NCI-H2081 (cell line): ENCODE measurements at regions not wholly inside any gene's neighbourhood (a gene's known extent, or its start where the extent isn't known, plus 50 kb on each side); places are given as distances from the start of the nearest gene placed in this dataset.

ENCODE experiments used
- DNase-seq, 2 experiments: peaks; one replicate each; lab custom pipeline; 2025; lab: John Stamatoyannopoulos, UW

DNA sequence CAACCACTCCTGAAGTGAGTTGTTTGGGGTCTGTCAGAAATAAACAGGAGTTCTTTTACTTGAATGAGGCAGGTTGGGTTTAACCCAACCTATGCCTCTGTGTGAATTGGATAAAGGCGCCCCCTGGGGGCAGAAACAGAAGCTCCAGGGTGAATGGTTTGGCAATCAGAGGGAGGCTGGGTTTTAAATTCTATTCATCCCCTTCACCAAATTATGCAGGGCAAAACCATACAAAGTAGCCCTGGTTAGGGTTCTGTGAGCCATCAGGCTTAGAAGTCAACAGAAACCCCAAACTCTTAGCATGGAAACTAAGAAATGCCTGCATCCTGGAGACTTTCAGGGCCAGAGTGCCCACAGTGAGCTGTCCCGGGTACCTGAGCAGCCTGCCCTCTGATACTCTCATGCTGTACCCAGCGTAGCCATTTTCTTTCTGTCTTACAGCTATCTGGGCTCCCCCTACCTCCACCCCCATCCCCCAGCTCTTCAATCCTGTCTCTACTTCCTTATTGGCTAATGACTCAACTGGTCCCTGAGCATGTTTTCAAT is 241.5 kb downstream of the ICOS start:
- no peak for DNase-seq

GRCh38 chr2:204180649-204181048 is 244.1 kb downstream of the ICOS start:
- no peak for DNase-seq

- no peak for DNase-seq
Measured at GRCh38 chr2:204183608-204184007, 247.0 kb downstream of the ICOS start.

- no peak for DNase-seq
Measured at GRCh38 chr2:204184226-204184625, 247.7 kb downstream of the ICOS start.

- no peak for DNase-seq
Measured at GRCh38 chr2:204187229-204188083, 250.9 kb downstream of the ICOS start.

DNA sequence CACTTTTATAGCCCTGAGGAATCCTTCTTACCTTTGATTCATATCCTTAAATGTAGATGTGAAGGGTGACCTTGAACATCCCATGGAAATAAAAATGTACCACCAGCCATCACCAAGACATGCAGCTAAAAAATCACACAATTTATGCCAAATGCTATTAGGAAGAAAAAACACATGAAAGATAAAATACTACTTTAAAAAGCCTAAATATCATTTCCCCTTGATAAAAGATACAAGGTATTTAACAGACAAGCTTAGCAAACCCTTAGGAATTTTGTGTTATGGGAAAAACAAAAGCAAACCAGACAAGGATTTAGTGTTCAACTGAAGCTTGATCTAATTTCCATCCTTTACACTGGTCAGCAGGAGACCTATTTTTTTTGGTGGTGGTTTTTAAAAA is 255.0 kb downstream of the ICOS start:
- DNase-seq: no peak

- no peak for DNase-seq
Measured at GRCh38 chr2:204195498-204195897, 258.9 kb downstream of the ICOS start.

DNA sequence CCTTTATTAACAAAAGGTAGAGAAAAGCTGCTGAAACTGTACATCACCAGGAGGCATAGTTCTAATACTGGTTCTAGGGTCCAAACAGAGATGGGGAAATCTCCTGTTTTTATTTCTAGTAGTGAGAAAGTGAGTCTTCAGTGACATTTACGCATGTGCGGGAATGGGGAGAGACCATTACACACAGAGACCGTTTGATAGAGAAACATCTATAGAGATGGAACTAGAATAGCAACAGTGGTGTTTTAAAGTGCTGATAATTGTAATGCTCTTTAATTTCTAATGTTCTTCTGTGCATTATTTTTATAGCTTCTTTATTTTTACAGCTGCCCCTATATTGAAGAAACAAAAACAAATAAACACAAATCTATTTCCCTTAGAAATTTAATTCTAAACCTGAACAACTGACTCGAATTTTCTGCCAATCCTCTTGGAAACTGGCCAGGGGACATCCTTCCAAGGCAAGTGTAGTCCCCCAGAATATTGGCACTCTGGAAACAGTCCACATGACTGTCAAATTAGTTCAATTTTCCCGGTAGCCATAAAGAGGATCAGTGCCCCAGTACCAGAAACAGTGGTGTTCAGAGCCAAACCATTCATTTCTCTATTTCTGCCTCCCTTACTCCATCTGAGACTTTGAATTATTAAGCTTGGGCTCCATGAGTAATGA is 260.9 kb downstream of the ICOS start:
- DNase-seq: peak in 1 of 2 experiments; percentile 10

- DNase-seq: no peak
Measured at GRCh38 chr2:204199357-204199756, 262.8 kb downstream of the ICOS start.

DNA sequence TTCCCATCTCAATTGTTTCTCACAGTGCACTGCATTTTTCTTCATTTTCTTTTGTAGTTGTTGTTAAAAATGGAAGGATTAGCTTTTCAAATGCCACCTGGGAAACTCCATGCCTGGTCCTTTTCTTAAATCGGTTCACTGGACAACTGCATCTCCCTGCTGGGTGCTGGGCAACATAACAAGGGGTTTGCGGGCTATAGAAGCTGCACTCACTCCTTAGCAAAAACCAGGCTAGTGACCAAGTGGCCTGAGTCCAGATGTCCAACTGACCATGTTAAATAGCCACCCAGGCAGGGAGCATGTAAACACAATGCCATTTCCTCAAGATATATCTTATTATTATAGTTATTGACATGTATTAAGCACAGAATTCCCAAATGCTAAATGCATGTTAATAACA is 264.9 kb downstream of the ICOS start:
- no peak for DNase-seq

GRCh38 chr2:204202253-204202652 is 265.7 kb downstream of the ICOS start:
- DNase-seq: no peak

DNA sequence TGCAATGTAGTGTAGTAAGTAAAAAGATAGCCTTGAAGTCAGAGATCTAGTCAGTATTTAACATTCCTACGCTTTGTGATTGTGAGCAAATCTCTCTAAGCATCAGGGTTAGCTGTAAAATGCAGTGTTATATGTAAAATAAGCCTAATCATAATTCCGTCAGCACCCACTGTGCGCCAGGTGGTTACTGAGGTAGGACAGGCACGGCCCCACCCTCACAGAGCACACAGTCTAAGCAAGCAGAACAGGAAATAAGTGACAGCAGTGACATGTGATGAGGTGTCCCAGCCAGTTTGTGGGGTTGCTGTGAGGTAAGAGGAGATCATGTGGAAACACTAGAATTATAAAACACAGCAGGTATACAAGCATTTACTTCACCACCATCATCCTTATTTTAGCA is 267.1 kb downstream of the ICOS start:
- DNase-seq: no peak

- no peak for DNase-seq
Measured at GRCh38 chr2:204205082-204205481, 268.5 kb downstream of the ICOS start.

GRCh38 chr2:204205538-204205937 is 269.0 kb downstream of the ICOS start:
- DNase-seq: no peak

- no peak for DNase-seq
Measured at GRCh38 chr2:204207866-204208265, 271.3 kb downstream of the ICOS start.

GRCh38 chr2:204213588-204213987 is 277.0 kb downstream of the ICOS start:
- DNase-seq: no peak

DNA sequence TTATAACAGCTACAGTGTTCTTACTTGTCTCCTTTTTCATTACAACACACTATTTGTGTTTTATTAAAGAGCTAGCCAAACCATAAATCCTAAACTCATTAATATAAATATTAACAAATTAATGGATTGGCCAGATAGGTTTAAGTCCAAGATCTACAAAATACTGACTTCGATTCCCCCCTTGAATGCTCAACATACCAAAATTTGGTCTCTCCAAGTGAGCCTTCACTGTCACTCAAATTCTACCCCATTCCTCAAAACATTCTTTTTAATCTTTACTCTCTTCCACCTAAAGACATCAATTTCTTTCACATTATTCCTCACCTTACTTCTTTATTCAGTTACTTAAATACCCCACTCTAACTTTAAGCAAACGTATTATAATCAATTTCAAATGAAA is 281.5 kb downstream of the ICOS start:
- no peak for DNase-seq

- no peak for DNase-seq
Measured at GRCh38 chr2:204219196-204219595, 282.6 kb downstream of the ICOS start.

GRCh38 chr2:204220896-204221295 is 284.3 kb downstream of the ICOS start:
- no peak for DNase-seq

GRCh38 chr2:204223046-204223445 is 286.5 kb downstream of the ICOS start:
- no peak for DNase-seq

DNA sequence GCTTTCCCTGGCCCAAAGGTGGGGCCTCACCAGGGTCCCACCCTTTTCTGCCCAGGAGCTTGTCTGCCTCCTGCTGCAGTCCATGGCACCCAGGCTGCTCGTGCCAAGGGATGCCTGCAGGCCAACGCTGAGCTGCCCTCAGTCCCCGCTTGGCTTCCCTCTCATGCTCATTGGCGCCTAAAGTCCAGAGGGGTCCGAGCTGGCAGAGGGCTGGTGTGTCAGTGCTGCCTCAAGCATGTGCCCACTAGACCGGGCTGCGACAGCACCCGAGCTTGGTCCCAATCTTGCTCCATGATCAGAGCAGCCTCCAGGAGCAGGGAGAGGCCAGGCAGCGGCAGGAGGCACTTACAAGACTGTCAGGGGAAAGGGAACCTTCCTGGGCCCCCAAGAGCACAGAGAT is 287.0 kb downstream of the ICOS start:
- no peak for DNase-seq

DNA sequence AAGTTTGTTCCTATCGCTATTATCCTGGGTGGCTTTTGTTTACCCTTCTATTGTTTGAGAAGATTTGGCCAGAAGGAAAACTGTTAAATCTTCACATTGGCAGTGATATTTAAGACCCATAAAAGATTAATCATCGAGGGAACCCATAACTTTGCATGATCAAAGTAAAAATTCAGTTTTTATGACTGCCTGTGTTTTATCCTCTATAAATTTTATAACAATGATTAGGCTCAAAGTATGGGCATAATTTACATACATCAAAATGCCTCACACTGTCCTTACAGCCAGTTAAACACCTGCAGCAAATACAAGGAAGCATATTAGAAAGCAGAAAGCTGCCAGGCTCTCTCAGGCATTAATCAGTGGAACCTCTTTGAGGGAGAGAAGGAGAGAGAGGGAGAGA is 289.1 kb downstream of the ICOS start:
- no peak for DNase-seq

- no peak for DNase-seq
Measured at GRCh38 chr2:204226305-204226880, 289.8 kb downstream of the ICOS start.
